Neural progenitor cell (in vitro differentiated cells): ENCODE measurements at regions not wholly inside any gene's neighbourhood (a gene's known extent, or its start where the extent isn't known, plus 50 kb on each side); places are given as distances from the start of the nearest gene placed in this dataset.

Source experiments
- CTCF ChIP-seq: fragments of 200-600 bp; sonication (generic); IDR thresholded peaks from 2 replicates; pipeline ENCODE4 v1.5.1; 2017; ENCODE audit warnings: antibody characterized with exemption, mild to moderate bottlenecking
- EZH2 ChIP-seq: fragments of 200-600 bp; sonication (generic); IDR thresholded peaks from 2 replicates; pipeline ENCODE4 v1.6.1; 2017; ENCODE audit warnings: antibody characterized with exemption, mild to moderate bottlenecking, moderate library complexity
- EZH2phosphoT487 ChIP-seq: fragments of 200-600 bp; sonication (generic); IDR thresholded peaks from 2 replicates; pipeline ENCODE4 v1.6.1; 2017; ENCODE audit warnings: antibody characterized with exemption

- TF ChIP-seq CTCF = no peak
- TF ChIP-seq EZH2phosphoT487 = no peak
- TF ChIP-seq EZH2 = no peak
These were observed 120.0 kb upstream of the GGTLC1 start for GRCh38 chr20:24108581-24108980.
